ENCODE measurements at regions not wholly inside any gene's neighbourhood (a gene's known extent, or its start where the extent isn't known, plus 50 kb on each side); places are given as distances from the start of the nearest gene placed in this dataset.

GRCh38 chr3:178482981-178483380, 53.3 kb upstream of the KCNMB2 start:
- Histone ChIP-seq H3K9ac (replicated peaks in 1 of 4; ENCODE audit: extremely low read depth in 1 of 4, low read depth in 3 of 4, low read length in 3 of 4) (no peak overlapping the region), H2BK120ac (replicated peaks; ENCODE audit: low read depth, low read length) (no peak overlapping the region), H3K56ac (replicated peaks; ENCODE audit: insufficient read length, low read depth, low read length) (no peak overlapping the region), H2BK20ac (ENCODE audit: low read length) (no peak overlapping the region), H3K79me1 (ENCODE audit: low read depth, low read length) (no peaks in the 10 kb centered on the region), H3K18ac (ENCODE audit: extremely low read depth, low read length) (no peak overlapping the region), H2AFZ (ENCODE audit: low read length) (no peak overlapping the region), H3K23me2 (ENCODE audit: low read depth, low read length) (no peaks in the 10 kb centered on the region), H3K36me3 (ENCODE audit: control insufficient read depth in 2 of 4, insufficient read depth in 4 of 4, low read length in 3 of 4) (no peaks in the 10 kb centered on the region), H3K23ac (ENCODE audit: insufficient read length) (no peak overlapping the region), H4K20me1 (replicated peaks in 1 of 2; ENCODE audit: control insufficient read depth in 1 of 2, insufficient read depth in 2 of 2, low read length in 2 of 2) (no peaks in the 10 kb centered on the region), H4K91ac (replicated peaks; ENCODE audit: insufficient read length, low read length) (no peak overlapping the region), H3K4ac (replicated peaks; ENCODE audit: insufficient read length, low read depth, low read length) (no peak overlapping the region), H4K8ac (ENCODE audit: extremely low read depth, insufficient read depth, low read length) (no peak overlapping the region), H3K79me2 (ENCODE audit: control insufficient read depth in 1 of 2, insufficient read depth in 2 of 2, low read length in 2 of 2) (no peaks in the 10 kb centered on the region), H3K27ac (ENCODE audit: low read depth, low read length) (no peak overlapping the region), H4K5ac (ENCODE audit: insufficient read length, low read depth, low read length) (no peak overlapping the region), H3K4me2 (ENCODE audit: insufficient read depth in 1 of 2, low read depth in 2 of 2, low read length in 2 of 2) (no peak overlapping the region), H2BK15ac (ENCODE audit: low read length) (no peak overlapping the region), H3K9me3 (ENCODE audit: insufficient read depth in 2 of 2, low read depth in 1 of 2, low read length in 1 of 2) (no peaks in the 10 kb centered on the region), H2BK5ac (ENCODE audit: low read depth, low read length) (no peak overlapping the region), H3K27me3 (replicated peaks in 1 of 4; ENCODE audit: control insufficient read depth in 3 of 4, extremely low read depth in 1 of 4, insufficient read depth in 3 of 4, low read length in 3 of 4) (no peaks in the 10 kb centered on the region), H2AK5ac (ENCODE audit: low read depth, low read length) (no peak overlapping the region), H2BK12ac (ENCODE audit: low read depth, low read length) (no peak overlapping the region), H3K4me1 (replicated peaks in 1 of 4; ENCODE audit: control insufficient read depth in 3 of 4, insufficient read depth in 4 of 4, low read length in 3 of 4) (peaks cover 0 to 8% (median 7%) of the 10 kb centered on the region in 4 experiments; a peak in 5 of 7 replicates), H3K14ac (ENCODE audit: insufficient read length) (no peak overlapping the region), H3K4me3 (ENCODE audit: extremely low read depth in 1 of 4, insufficient read depth in 2 of 4, low read depth in 3 of 4, low read length in 4 of 4) (no peak overlapping the region)
- CTCF ChIA-PET (ENCODE audit: partially characterized antibody): no interaction called here
- FAIRE-seq (no peak), DNase-seq (ENCODE audit: low read depth in 1 of 2, low spot score in 2 of 2) (no peak)
- 92% methylated on average over 3 of the region's 3 CpGs; no CpG with 5 or more reads in 1 of the 2 experiments for WGBS, 2 experiments (ENCODE audit: extremely low coverage in 1 of 2, insufficient coverage in 1 of 2, insufficient read length in 1 of 2, insufficient replicate concordance in 2 of 2, low coverage in 1 of 2, low lambda C conversion rate in 2 of 2, missing lambda C conversion rate in 1 of 2)
- TF ChIP-seq POLR2A (IDR thresholded peaks at IDR 0.05; ENCODE audit: control extremely low read depth in 1 of 2, low read depth in 2 of 2, low read length in 2 of 2) (no peak), NANOG (IDR thresholded peaks at IDR 0.05; ENCODE audit: insufficient read depth, low read depth, low read length, poor library complexity, severe bottlenecking) (no peak), FOSL1 (IDR thresholded peaks at IDR 0.05; ENCODE audit: insufficient read depth, low read depth, low read length) (no peak), ASH2L (IDR thresholded peaks at IDR 0.05; ENCODE audit: low read length) (no peak), HDAC2 (IDR thresholded peaks at IDR 0.05; ENCODE audit: borderline replicate concordance in 1 of 2, low read depth in 2 of 2, low read length in 2 of 2) (no peak), TAF7 (optimal IDR thresholded peaks at IDR 0.05; ENCODE audit: borderline replicate concordance, low read depth, low read length) (no peak), CEBPB (IDR thresholded peaks at IDR 0.05; ENCODE audit: low read depth, low read length) (no peak), SIN3A (conservative IDR thresholded peaks at IDR 0.05 in 1 of 2, IDR thresholded peaks at IDR 0.05 in 1 of 2; ENCODE audit: low read depth in 1 of 2, low read length in 2 of 2) (no peak), CREB1 (IDR thresholded peaks at IDR 0.05) (no peak), NRF1 (IDR thresholded peaks at IDR 0.05; ENCODE audit: low read depth, low read length) (no peak), RXRA (IDR thresholded peaks at IDR 0.05; ENCODE audit: insufficient read depth, low read depth, low read length) (no peak), EGR1 (IDR thresholded peaks at IDR 0.05; ENCODE audit: borderline replicate concordance, low read depth, low read length) (no peak)
- POLR2A ChIA-PET (ENCODE audit: partially characterized antibody): no interaction called here
